ENCODE measurements at regions not wholly inside any gene's neighbourhood (a gene's known extent, or its start where the extent isn't known, plus 50 kb on each side); places are given as distances from the start of the nearest gene placed in this dataset.
A peak's percentile ranks its signal among the peaks of the same experiment; 100 is the strongest.

GRCh38 chr10:44787480-44788075, 123.6 kb upstream of the TMEM72 start:
- DNase-seq, result no peak

GRCh38 chr10:44788147-44789129, 122.7 kb upstream of the TMEM72 start:
- DNase-seq, result no peak

- DNase-seq, result no peak
These were observed 118.9 kb upstream of the TMEM72 start for GRCh38 chr10:44792119-44792775.

GRCh38 chr10:44799966-44800365, 111.2 kb upstream of the TMEM72 start:
- DNase-seq, result no peak

- peak; percentile 69 for DNase-seq
These were observed 109.5 kb upstream of the TMEM72 start for GRCh38 chr10:44801383-44802327.

GRCh38 chr10:44803862-44804261, 107.3 kb upstream of the TMEM72 start:
- no peak for DNase-seq

- no peak for DNase-seq
These were observed 106.5 kb upstream of the TMEM72 start for GRCh38 chr10:44804661-44805060.

- no peak for DNase-seq
These were observed 105.5 kb upstream of the TMEM72 start for GRCh38 chr10:44805466-44806210.

- no peak for DNase-seq
These were observed 104.2 kb upstream of the TMEM72 start for GRCh38 chr10:44806950-44807349.

- no peak for DNase-seq
These were observed 103.7 kb upstream of the TMEM72 start for GRCh38 chr10:44807451-44807850.

- no peak for DNase-seq
These were observed 101.5 kb upstream of the TMEM72 start for GRCh38 chr10:44809647-44810046.

- DNase-seq, result no peak
These were observed 100.1 kb upstream of the TMEM72 start for GRCh38 chr10:44811072-44811471.

- DNase-seq, result no peak
These were observed 97.9 kb upstream of the TMEM72 start for GRCh38 chr10:44813201-44813600.

- DNase-seq, result no peak
These were observed 96.2 kb upstream of the TMEM72 start for GRCh38 chr10:44814929-44815328.

GRCh38 chr10:44818041-44818649, 93.0 kb upstream of the TMEM72 start:
- no peak for DNase-seq

- DNase-seq, result no peak
These were observed 92.4 kb upstream of the TMEM72 start for GRCh38 chr10:44818701-44819127.

- no peak for DNase-seq
These were observed 91.0 kb upstream of the TMEM72 start for GRCh38 chr10:44820094-44820493.

- no peak for DNase-seq
These were observed 89.8 kb upstream of the TMEM72 start for GRCh38 chr10:44821290-44821689.

- DNase-seq, result no peak
These were observed 88.8 kb upstream of the TMEM72 start for GRCh38 chr10:44822349-44822748.

GRCh38 chr10:44822966-44823365, 88.2 kb upstream of the TMEM72 start:
- DNase-seq, result no peak

GRCh38 chr10:44824607-44825006, 86.5 kb upstream of the TMEM72 start:
- no peak for DNase-seq
